B cell (primary cell): ENCODE measurements at regions not wholly inside any gene's neighbourhood (a gene's known extent, or its start where the extent isn't known, plus 50 kb on each side); places are given as distances from the start of the nearest gene placed in this dataset.

ENCODE experiments used
- ATAC-seq: fragments of 200-7000 bp; cut with Tn5 transposase; one replicate; pipeline ENCODE4 v1.10.0; 2021; ENCODE audit warnings: low read depth, mild to moderate bottlenecking, moderate number of reproducible peaks, moderate library complexity
- CTCF ChIA-PET: fragments of 350-600 bp; sonication (Branson Sonifier 250); formaldehyde crosslinking; loops from one replicate; lab custom pipeline; 2021; ENCODE audit warnings: antibody characterized with exemption, inconsistent platforms; lab: Charles Lee
- POLR2A ChIA-PET: fragments of 350-600 bp; sonication (Branson Sonifier 250); formaldehyde crosslinking; loops from one replicate; lab custom pipeline; 2021; ENCODE audit warnings: antibody characterized with exemption; lab: Charles Lee
- DNase-seq: peaks from one replicate; pipeline ENCODE4 v3.0.0; 2013
- H2AFZ ChIP-seq: 2 replicates; pipeline ENCODE4 v1.6.1; 2012; ENCODE audit warnings: mild to moderate bottlenecking, low read depth, low read length; ENCODE audit not compliant: insufficient read depth, poor library complexity, severe bottlenecking
- H3K27ac ChIP-seq, 2 donors: 1 replicate in 1 of 2; 2 replicates in 1 of 2; pipeline ENCODE4 v1.5.1; 2012 to 2013; ENCODE audit warnings: low read length in 2 of 2, mild to moderate bottlenecking in 2 of 2, moderate library complexity in 1 of 2
- H3K27me3 ChIP-seq, 4 experiments: fragments of 200-600 bp in 1 of 4; sonication (generic) in 1 of 4; replicated peaks in 1 of 4; 1 replicate in 2 of 4; 2 replicates in 2 of 4; pipeline versions ENCODE4 v1.6.1 to v1.7.0; 2013 to 2016; ENCODE audit warnings: low read length in 3 of 4, mild to moderate bottlenecking in 2 of 4, mixed read lengths in 1 of 4, moderate library complexity in 1 of 4; ENCODE audit not compliant: insufficient read depth in 4 of 4, control insufficient read depth in 3 of 4; ENCODE audit errors: control extremely low read depth in 1 of 4
- H3K36me3 ChIP-seq, 2 experiments: replicated peaks in 1 of 2; 1 replicate in 1 of 2; 2 replicates in 1 of 2; pipeline versions ENCODE4 v1.6.1 to v1.7.1; 2013; ENCODE audit warnings: low read length in 1 of 2; ENCODE audit not compliant: insufficient read depth in 2 of 2, control insufficient read depth in 1 of 2; ENCODE audit errors: control extremely low read depth in 1 of 2, extremely low read depth in 1 of 2
- H3K4me1 ChIP-seq, 2 donors: fragments of 200-600 bp in 1 of 2; sonication (generic) in 1 of 2; 1 replicate in 1 of 2; 2 replicates in 1 of 2; pipeline versions ENCODE4 v1.5.1 to v1.6.1; 2013 to 2017; ENCODE audit warnings: low read length in 2 of 2; ENCODE audit not compliant: control insufficient read depth in 2 of 2, insufficient read depth in 2 of 2
- H3K4me2 ChIP-seq: replicated peaks from 2 replicates; pipeline ENCODE3; 2012; ENCODE audit warnings: mild to moderate bottlenecking, low read depth, low read length; ENCODE audit not compliant: poor library complexity, severe bottlenecking
- H3K4me3 ChIP-seq, 5 experiments: fragments of 200-600 bp in 1 of 5; sonication (generic) in 1 of 5; 1 replicate in 3 of 5; 2 replicates in 2 of 5; pipeline versions ENCODE4 v1.5.1 to v1.7.0; 2011 to 2016; ENCODE audit warnings: low read length in 4 of 5, mild to moderate bottlenecking in 4 of 5, low read depth in 2 of 5, control low read depth in 1 of 5, moderate library complexity in 1 of 5; ENCODE audit not compliant: insufficient read depth in 1 of 5; ENCODE audit errors: control extremely low read depth in 1 of 5, extremely low read depth in 1 of 5
- H3K79me2 ChIP-seq: fragments of 200-600 bp; sonication (generic); one replicate; pipeline ENCODE4 v1.6.0; 2016; ENCODE audit warnings: low read length; ENCODE audit not compliant: control insufficient read depth, insufficient read depth
- H3K9ac ChIP-seq: fragments of 200-600 bp; sonication (generic); 2 replicates; pipeline ENCODE4 v1.6.1; 2017; ENCODE audit warnings: mild to moderate bottlenecking, low read length, moderate library complexity
- H3K9me3 ChIP-seq, 3 donors: one replicate each; pipeline versions ENCODE4 v1.6.1 to v1.7.1; 2013; ENCODE audit warnings: low read length in 2 of 3; ENCODE audit not compliant: control insufficient read depth in 2 of 3, insufficient read depth in 1 of 3; ENCODE audit errors: control extremely low read depth in 1 of 3
- H4K20me1 ChIP-seq: 2 replicates; pipeline ENCODE4 v1.6.0; 2012; ENCODE audit warnings: mild to moderate bottlenecking, low read length; ENCODE audit not compliant: insufficient read depth, control insufficient read depth, poor library complexity, severe bottlenecking
- H3K27ac Mint-ChIP-seq: one replicate; pipeline ENCODE4 v1.8.0; 2021; ENCODE audit warnings: mixed read lengths
- H3K27me3 Mint-ChIP-seq: one replicate; pipeline ENCODE4 v1.8.0; 2021; ENCODE audit warnings: mixed read lengths
- H3K4me1 Mint-ChIP-seq: one replicate; pipeline ENCODE4 v1.8.0; 2021; ENCODE audit warnings: mixed read lengths
- H3K4me3 Mint-ChIP-seq: one replicate; pipeline ENCODE4 v1.8.0; 2021; ENCODE audit warnings: mixed read lengths
- H3K9me3 Mint-ChIP-seq: one replicate; pipeline ENCODE4 v1.8.0; 2022; ENCODE audit warnings: mixed read lengths; ENCODE audit not compliant: insufficient read depth
- CTCF ChIP-seq: fragments of 200-600 bp; IDR thresholded peaks from one replicate; pipeline ENCODE4 v1.8.0; 2022; ENCODE audit warnings: antibody characterized with exemption, mild to moderate bottlenecking
- EZH2 ChIP-seq: IDR thresholded peaks from 2 replicates; pipeline ENCODE4 v1.6.1; 2012; ENCODE audit warnings: borderline replicate concordance, low read depth, mild to moderate bottlenecking, moderate library complexity, low read length; ENCODE audit not compliant: insufficient read depth, poor library complexity, severe bottlenecking
- WGBS: methylation state at CpG from one replicate; pipeline ENCODE4 v1.1.5; 2013; ENCODE audit warnings: missing lambda C conversion rate; ENCODE audit not compliant: insufficient coverage; 5-methylcytosine and 5-hydroxymethylcytosine counted together
- intact Hi-C: fragments of 100-400 bp; cut with micrococcal nuclease; formaldehyde crosslinking; loops from one replicate; pipeline ENCODE4 v1.10.0; 2022

GRCh38 chr5:73384861-73385260, 63.7 kb downstream of the FOXD1 start:
- DNase-seq (no peak), ATAC-seq (no peak)
- Mint-ChIP-seq H3K4me3 (no peak overlapping the region), H3K27ac (no peak overlapping the region), H3K4me1 (peaks cover 10% of the 10 kb centered on the region), H3K27me3 (peaks cover 55% of the 10 kb centered on the region), H3K9me3 (peaks cover 16% of the 10 kb centered on the region)
- TF ChIP-seq EZH2 (no peak), CTCF (no peak)
- no peak overlapping the region for H3K4me3 ChIP-seq
- peaks cover 10 to 29% (median 14%) of the 10 kb centered on the region in 3 donors for H3K9me3 ChIP-seq
- WGBS: no CpG with 5 or more reads among the region's 1 CpG
- peaks cover 14 to 20% of the 10 kb centered on the region in 2 donors for H3K4me1 ChIP-seq
- H3K27ac ChIP-seq: no peak overlapping the region
- no peak overlapping the region for H2AFZ ChIP-seq
- POLR2A ChIA-PET: no interaction called here
- H3K9ac ChIP-seq: no peak overlapping the region
- H3K27me3 ChIP-seq: peaks cover 0 to 50% (median 33%) of the 10 kb centered on the region in 4 experiments
- intact Hi-C loops: no loop called here
- no peaks in the 10 kb centered on the region for H3K79me2 ChIP-seq
- no peaks in the 10 kb centered on the region for H3K36me3 ChIP-seq
- H4K20me1 ChIP-seq: no peaks in the 10 kb centered on the region
- H3K4me2 ChIP-seq: no peak overlapping the region
- CTCF ChIA-PET: no interaction called here

- peaks cover 10% of the 10 kb centered on the region for H3K4me1 Mint-ChIP-seq
- no peak overlapping the region for H3K4me3 ChIP-seq
These were observed 66.2 kb downstream of the FOXD1 start for GRCh38 chr5:73382401-73382740.

More at GRCh38 chr5:73382401-73382740, 66.2 kb downstream of the FOXD1 start:
- Histone ChIP-seq H3K9me3 (peaks cover 10 to 29% (median 14%) of the 10 kb centered on the region in 3 donors), H3K27ac (no peak overlapping the region), H2AFZ (peak overlapping the region; percentile 22), H3K27me3 (peaks cover 0 to 61% (median 39%) of the 10 kb centered on the region in 4 experiments), H3K4me1 (peaks cover 4 to 17% of the 10 kb centered on the region in 2 donors), H3K36me3 (no peaks in the 10 kb centered on the region), H3K4me2 (peak overlapping the region; percentile 39), H3K9ac (no peak overlapping the region), H3K79me2 (no peaks in the 10 kb centered on the region), H4K20me1 (no peaks in the 10 kb centered on the region)
- TF ChIP-seq CTCF (no peak), EZH2 (no peak)
- WGBS: 25% methylated on average over 22 of the region's 27 CpGs
- Mint-ChIP-seq H3K9me3 (peaks cover 16% of the 10 kb centered on the region), H3K4me3 (no peak overlapping the region), H3K27ac (no peak overlapping the region), H3K27me3 (peaks cover 68% of the 10 kb centered on the region)
- ATAC-seq (no peak), DNase-seq (no peak)
- ChIA-PET POLR2A (no interaction called here), CTCF (no interaction called here)
- intact Hi-C loops: no loop called here
